Parathyroid adenoma (tissue), 2 donors: ENCODE measurements at regions not wholly inside any gene's neighbourhood (a gene's known extent, or its start where the extent isn't known, plus 50 kb on each side); places are given as distances from the start of the nearest gene placed in this dataset.

Source experiments
- H2AFZ ChIP-seq: fragments of 300-600 bp; sonication (generic); one replicate; pipeline ENCODE4 v1.7.0; 2017; ENCODE audit warnings: antibody characterized with exemption, mild to moderate bottlenecking
- H3K27ac ChIP-seq: fragments of 300-600 bp; sonication (generic); one replicate; pipeline ENCODE4 v1.7.0; 2017
- H3K27me3 ChIP-seq: fragments of 300-600 bp; sonication (generic); one replicate; pipeline ENCODE4 v1.7.0; 2017; ENCODE audit warnings: low read length; ENCODE audit not compliant: control insufficient read depth, insufficient read depth
- H3K36me3 ChIP-seq: fragments of 300-600 bp; sonication (generic); one replicate; pipeline ENCODE4 v1.7.0; 2017; ENCODE audit warnings: low read length; ENCODE audit not compliant: control insufficient read depth, insufficient read depth
- H3K4me1 ChIP-seq: fragments of 300-600 bp; sonication (generic); one replicate; pipeline ENCODE4 v1.7.0; 2017; ENCODE audit warnings: control low read depth
- H3K4me2 ChIP-seq: fragments of 300-600 bp; sonication (generic); one replicate; pipeline ENCODE4 v1.7.0; 2017; ENCODE audit warnings: low read length
- H3K4me3 ChIP-seq: fragments of 300-600 bp; sonication (generic); one replicate; pipeline ENCODE4 v1.7.0; 2017; ENCODE audit warnings: low read depth, low read length
- H3K79me2 ChIP-seq: fragments of 300-600 bp; sonication (generic); one replicate; pipeline ENCODE4 v1.7.0; 2017; ENCODE audit warnings: control low read depth
- H3K9ac ChIP-seq: fragments of 300-600 bp; sonication (generic); one replicate; pipeline ENCODE4 v1.7.0; 2017; ENCODE audit warnings: mild to moderate bottlenecking
- H3K9me3 ChIP-seq: fragments of 300-600 bp; sonication (generic); one replicate; pipeline ENCODE4 v1.7.0; 2017; ENCODE audit warnings: low read length; ENCODE audit not compliant: control insufficient read depth
- CTCF ChIP-seq: fragments of 300-600 bp; sonication (generic); IDR thresholded peaks from one replicate; pipeline ENCODE4 v1.7.0; 2017; ENCODE audit warnings: antibody characterized with exemption, mild to moderate bottlenecking
- donor health status: primary hyperparathyroidism.

GRCh38 chr5:116703941-116704340 is 129.3 kb upstream of the SEMA6A start:
- no peak overlapping the region for H3K4me3 ChIP-seq
- TF ChIP-seq CTCF, result no peak
- no peaks in the 10 kb centered on the region for H3K9me3 ChIP-seq
- no peaks in the 10 kb centered on the region for H3K27me3 ChIP-seq
- no peaks in the 10 kb centered on the region for H3K79me2 ChIP-seq
- H2AFZ ChIP-seq, result no peak overlapping the region
- no peak overlapping the region for H3K9ac ChIP-seq
- H3K36me3 ChIP-seq, result no peaks in the 10 kb centered on the region
- no peak overlapping the region for H3K4me2 ChIP-seq
- H3K27ac ChIP-seq, result no peak overlapping the region
- H3K4me1 ChIP-seq, result no peaks in the 10 kb centered on the region

GRCh38 chr5:116703328-116703727 is 128.7 kb upstream of the SEMA6A start:
- no peaks in the 10 kb centered on the region for H3K36me3 ChIP-seq
- no peak overlapping the region for H3K4me2 ChIP-seq
- no peak overlapping the region for H3K4me3 ChIP-seq
- H3K4me1 ChIP-seq, result no peaks in the 10 kb centered on the region
- no peak overlapping the region for H2AFZ ChIP-seq
- H3K9me3 ChIP-seq, result no peaks in the 10 kb centered on the region
- no peaks in the 10 kb centered on the region for H3K79me2 ChIP-seq
- no peak overlapping the region for H3K27ac ChIP-seq
- TF ChIP-seq CTCF, result no peak
- no peaks in the 10 kb centered on the region for H3K27me3 ChIP-seq
- no peak overlapping the region for H3K9ac ChIP-seq

DNA sequence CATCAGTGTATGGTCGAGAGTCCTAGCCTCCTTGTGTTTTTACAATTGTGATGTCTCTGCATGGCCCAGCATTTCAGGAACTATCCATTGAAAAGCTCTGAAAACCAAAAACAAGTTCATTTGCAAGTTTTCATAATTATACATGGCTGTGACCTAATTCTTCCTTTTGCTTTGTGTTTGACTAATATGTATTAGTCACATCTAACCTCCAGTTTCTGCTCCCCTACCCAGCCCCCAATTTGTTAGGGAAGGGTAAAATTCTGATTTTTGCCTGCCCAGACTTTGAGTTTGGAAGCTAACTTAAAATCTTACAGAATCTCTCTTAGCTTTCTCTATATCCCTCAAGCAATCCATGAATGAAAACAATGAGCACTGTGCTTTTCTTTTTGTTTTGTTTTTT is 128.2 kb upstream of the SEMA6A start:
- H2AFZ ChIP-seq, result no peak overlapping the region
- no peak for TF ChIP-seq CTCF
- H3K36me3 ChIP-seq, result no peaks in the 10 kb centered on the region
- no peaks in the 10 kb centered on the region for H3K79me2 ChIP-seq
- no peaks in the 10 kb centered on the region for H3K4me1 ChIP-seq
- no peak overlapping the region for H3K27ac ChIP-seq
- H3K9ac ChIP-seq, result no peak overlapping the region
- H3K27me3 ChIP-seq, result no peaks in the 10 kb centered on the region
- H3K4me3 ChIP-seq, result no peak overlapping the region
- no peak overlapping the region for H3K4me2 ChIP-seq
- H3K9me3 ChIP-seq, result no peaks in the 10 kb centered on the region

DNA sequence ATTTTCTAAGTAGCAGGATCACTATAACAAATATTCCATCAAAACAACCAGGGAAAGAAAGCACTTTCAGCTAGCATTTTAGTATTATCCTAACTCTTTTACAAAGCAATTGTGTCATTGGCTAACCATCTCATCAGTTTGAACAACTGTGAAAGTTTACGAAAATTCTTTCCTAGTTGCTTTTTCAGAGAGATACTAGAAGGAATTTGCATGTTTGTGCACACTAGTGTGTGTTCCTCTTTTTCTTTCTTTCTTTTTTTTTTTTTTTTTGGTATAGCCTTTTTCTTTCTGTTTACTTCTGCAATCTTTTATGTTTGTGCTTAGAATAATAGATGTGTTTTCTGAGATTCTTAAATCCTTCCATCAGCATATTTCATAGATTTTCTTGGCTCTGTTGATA is 124.7 kb upstream of the SEMA6A start:
- H3K4me2 ChIP-seq, result no peak overlapping the region
- no peak overlapping the region for H2AFZ ChIP-seq
- no peaks in the 10 kb centered on the region for H3K27me3 ChIP-seq
- no peaks in the 10 kb centered on the region for H3K9me3 ChIP-seq
- no peaks in the 10 kb centered on the region for H3K79me2 ChIP-seq
- no peak overlapping the region for H3K9ac ChIP-seq
- H3K36me3 ChIP-seq, result no peaks in the 10 kb centered on the region
- no peak overlapping the region for H3K27ac ChIP-seq
- TF ChIP-seq CTCF, result no peak
- H3K4me3 ChIP-seq, result no peak overlapping the region
- H3K4me1 ChIP-seq, result no peaks in the 10 kb centered on the region

DNA sequence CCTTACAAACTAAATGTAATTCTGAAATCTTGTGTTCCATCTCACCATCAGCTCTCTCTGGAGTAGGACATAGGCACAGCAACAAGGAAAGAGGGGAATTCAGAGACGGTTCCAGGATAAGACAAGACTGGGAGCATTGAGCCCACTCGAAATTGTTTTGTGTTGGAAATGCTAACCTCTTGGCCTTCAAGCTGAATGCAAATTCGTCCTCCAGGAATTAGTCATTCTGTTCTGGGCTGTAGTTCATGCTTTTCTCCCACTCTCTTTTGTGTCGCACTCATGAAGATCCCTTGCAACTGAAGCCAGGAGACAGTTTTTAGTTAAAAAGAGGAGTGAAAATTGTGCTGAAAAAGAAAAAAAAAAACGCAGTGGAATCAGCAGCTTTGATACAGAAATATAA is 121.7 kb upstream of the SEMA6A start:
- no peaks in the 10 kb centered on the region for H3K36me3 ChIP-seq
- H3K4me2 ChIP-seq, result no peak overlapping the region
- H3K9me3 ChIP-seq, result no peaks in the 10 kb centered on the region
- no peaks in the 10 kb centered on the region for H3K4me1 ChIP-seq
- H3K79me2 ChIP-seq, result no peaks in the 10 kb centered on the region
- H3K27me3 ChIP-seq, result no peaks in the 10 kb centered on the region
- H3K27ac ChIP-seq, result no peak overlapping the region
- H3K4me3 ChIP-seq, result no peak overlapping the region
- TF ChIP-seq CTCF, result no peak
- no peak overlapping the region for H2AFZ ChIP-seq
- H3K9ac ChIP-seq, result no peak overlapping the region
